B cell (primary cell): ENCODE measurements at regions not wholly inside any gene's neighbourhood (a gene's known extent, or its start where the extent isn't known, plus 50 kb on each side); places are given as distances from the start of the nearest gene placed in this dataset.
"Not testable (repeated sequence)": the region's sequence is repeated elsewhere in the genome, so short reads cannot be mapped to it uniquely, and the experiment has no call there.

Experiments used
- ATAC-seq: fragments of 200-7000 bp; cut with Tn5 transposase; one replicate; pipeline ENCODE4 v1.10.0; 2021; ENCODE audit warnings: low read depth, mild to moderate bottlenecking, moderate number of reproducible peaks, moderate library complexity
- CTCF ChIA-PET: fragments of 350-600 bp; sonication (Branson Sonifier 250); formaldehyde crosslinking; loops from one replicate; lab custom pipeline; 2021; ENCODE audit warnings: antibody characterized with exemption, inconsistent platforms; lab: Charles Lee
- POLR2A ChIA-PET: fragments of 350-600 bp; sonication (Branson Sonifier 250); formaldehyde crosslinking; loops from one replicate; lab custom pipeline; 2021; ENCODE audit warnings: antibody characterized with exemption; lab: Charles Lee
- DNase-seq: peaks from one replicate; pipeline ENCODE4 v3.0.0; 2013
- H2AFZ ChIP-seq: 2 replicates; pipeline ENCODE4 v1.6.1; 2012; ENCODE audit warnings: mild to moderate bottlenecking, low read depth, low read length; ENCODE audit not compliant: insufficient read depth, poor library complexity, severe bottlenecking
- H3K27ac ChIP-seq, 2 donors: 1 replicate in 1 of 2; 2 replicates in 1 of 2; pipeline ENCODE4 v1.5.1; 2012 to 2013; ENCODE audit warnings: low read length in 2 of 2, mild to moderate bottlenecking in 2 of 2, moderate library complexity in 1 of 2
- H3K27me3 ChIP-seq, 4 experiments: fragments of 200-600 bp in 1 of 4; sonication (generic) in 1 of 4; replicated peaks in 1 of 4; 1 replicate in 2 of 4; 2 replicates in 2 of 4; pipeline versions ENCODE4 v1.6.1 to v1.7.0; 2013 to 2016; ENCODE audit warnings: low read length in 3 of 4, mild to moderate bottlenecking in 2 of 4, mixed read lengths in 1 of 4, moderate library complexity in 1 of 4; ENCODE audit not compliant: insufficient read depth in 4 of 4, control insufficient read depth in 3 of 4; ENCODE audit errors: control extremely low read depth in 1 of 4
- H3K36me3 ChIP-seq, 2 experiments: replicated peaks in 1 of 2; 1 replicate in 1 of 2; 2 replicates in 1 of 2; pipeline versions ENCODE4 v1.6.1 to v1.7.1; 2013; ENCODE audit warnings: low read length in 1 of 2; ENCODE audit not compliant: insufficient read depth in 2 of 2, control insufficient read depth in 1 of 2; ENCODE audit errors: control extremely low read depth in 1 of 2, extremely low read depth in 1 of 2
- H3K4me1 ChIP-seq, 2 donors: fragments of 200-600 bp in 1 of 2; sonication (generic) in 1 of 2; 1 replicate in 1 of 2; 2 replicates in 1 of 2; pipeline versions ENCODE4 v1.5.1 to v1.6.1; 2013 to 2017; ENCODE audit warnings: low read length in 2 of 2; ENCODE audit not compliant: control insufficient read depth in 2 of 2, insufficient read depth in 2 of 2
- H3K4me2 ChIP-seq: replicated peaks from 2 replicates; pipeline ENCODE3; 2012; ENCODE audit warnings: mild to moderate bottlenecking, low read depth, low read length; ENCODE audit not compliant: poor library complexity, severe bottlenecking
- H3K4me3 ChIP-seq, 5 experiments: fragments of 200-600 bp in 1 of 5; sonication (generic) in 1 of 5; 1 replicate in 3 of 5; 2 replicates in 2 of 5; pipeline versions ENCODE4 v1.5.1 to v1.7.0; 2011 to 2016; ENCODE audit warnings: low read length in 4 of 5, mild to moderate bottlenecking in 4 of 5, low read depth in 2 of 5, control low read depth in 1 of 5, moderate library complexity in 1 of 5; ENCODE audit not compliant: insufficient read depth in 1 of 5; ENCODE audit errors: control extremely low read depth in 1 of 5, extremely low read depth in 1 of 5
- H3K79me2 ChIP-seq: fragments of 200-600 bp; sonication (generic); one replicate; pipeline ENCODE4 v1.6.0; 2016; ENCODE audit warnings: low read length; ENCODE audit not compliant: control insufficient read depth, insufficient read depth
- H3K9ac ChIP-seq: fragments of 200-600 bp; sonication (generic); 2 replicates; pipeline ENCODE4 v1.6.1; 2017; ENCODE audit warnings: mild to moderate bottlenecking, low read length, moderate library complexity
- H3K9me3 ChIP-seq, 3 donors: one replicate each; pipeline versions ENCODE4 v1.6.1 to v1.7.1; 2013; ENCODE audit warnings: low read length in 2 of 3; ENCODE audit not compliant: control insufficient read depth in 2 of 3, insufficient read depth in 1 of 3; ENCODE audit errors: control extremely low read depth in 1 of 3
- H4K20me1 ChIP-seq: 2 replicates; pipeline ENCODE4 v1.6.0; 2012; ENCODE audit warnings: mild to moderate bottlenecking, low read length; ENCODE audit not compliant: insufficient read depth, control insufficient read depth, poor library complexity, severe bottlenecking
- H3K27ac Mint-ChIP-seq: one replicate; pipeline ENCODE4 v1.8.0; 2021; ENCODE audit warnings: mixed read lengths
- H3K27me3 Mint-ChIP-seq: one replicate; pipeline ENCODE4 v1.8.0; 2021; ENCODE audit warnings: mixed read lengths
- H3K4me1 Mint-ChIP-seq: one replicate; pipeline ENCODE4 v1.8.0; 2021; ENCODE audit warnings: mixed read lengths
- H3K4me3 Mint-ChIP-seq: one replicate; pipeline ENCODE4 v1.8.0; 2021; ENCODE audit warnings: mixed read lengths
- H3K9me3 Mint-ChIP-seq: one replicate; pipeline ENCODE4 v1.8.0; 2022; ENCODE audit warnings: mixed read lengths; ENCODE audit not compliant: insufficient read depth
- EZH2 ChIP-seq: IDR thresholded peaks from 2 replicates; pipeline ENCODE4 v1.6.1; 2012; ENCODE audit warnings: borderline replicate concordance, low read depth, mild to moderate bottlenecking, moderate library complexity, low read length; ENCODE audit not compliant: insufficient read depth, poor library complexity, severe bottlenecking
- WGBS: methylation state at CpG from one replicate; pipeline ENCODE4 v1.1.5; 2013; ENCODE audit warnings: missing lambda C conversion rate; ENCODE audit not compliant: insufficient coverage; 5-methylcytosine and 5-hydroxymethylcytosine counted together
- intact Hi-C: fragments of 100-400 bp; cut with micrococcal nuclease; formaldehyde crosslinking; loops from one replicate; pipeline ENCODE4 v1.10.0; 2022
- TF ChIP-seq, protein P1 (sequence below): fragments of 200-600 bp; IDR thresholded peaks from one replicate; pipeline ENCODE4 v1.8.0; 2022; ENCODE audit warnings: antibody characterized with exemption, mild to moderate bottlenecking

DNA sequence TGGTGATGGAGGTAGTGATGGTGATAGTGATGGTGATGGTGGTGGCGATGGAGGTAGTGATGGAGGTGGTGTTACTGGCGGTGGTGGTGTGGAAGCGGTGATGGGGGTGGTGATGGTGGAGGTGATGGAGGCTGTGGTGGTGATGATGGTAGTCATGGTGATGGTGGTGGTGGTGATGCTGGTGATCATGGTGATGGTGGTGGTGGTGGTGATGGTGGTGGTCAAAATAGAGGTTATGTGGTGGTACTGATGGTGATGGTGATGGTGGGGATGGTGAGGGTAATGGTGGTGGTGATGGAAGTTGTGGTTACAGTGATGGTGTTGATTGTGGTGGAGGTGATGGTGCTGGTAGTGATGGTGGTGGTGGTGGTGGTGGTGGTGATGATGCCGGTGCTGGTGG, 199.2 kb downstream of the IGLL1 start:
- peaks cover 0 to 17% (median 2%) of the 10 kb centered on the region in 4 experiments for H3K27me3 ChIP-seq
- H3K4me3 Mint-ChIP-seq, result no peak overlapping the region
- DNase-seq, result no peak
- H3K79me2 ChIP-seq, result no peaks in the 10 kb centered on the region
- POLR2A ChIA-PET, result no interaction called here
- CTCF ChIA-PET, result no interaction called here
- H4K20me1 ChIP-seq, result no peaks in the 10 kb centered on the region
- H2AFZ ChIP-seq, result no peak overlapping the region
- H3K36me3 ChIP-seq, result no peaks in the 10 kb centered on the region
- H3K4me1 ChIP-seq, result peaks cover 0 to under 1% of the 10 kb centered on the region in 2 donors
- peaks cover 19% of the 10 kb centered on the region for H3K27me3 Mint-ChIP-seq
- peaks cover 0 to 9% (median 0%) of the 10 kb centered on the region in 3 donors for H3K9me3 ChIP-seq
- TF ChIP-seq, protein P1, sequence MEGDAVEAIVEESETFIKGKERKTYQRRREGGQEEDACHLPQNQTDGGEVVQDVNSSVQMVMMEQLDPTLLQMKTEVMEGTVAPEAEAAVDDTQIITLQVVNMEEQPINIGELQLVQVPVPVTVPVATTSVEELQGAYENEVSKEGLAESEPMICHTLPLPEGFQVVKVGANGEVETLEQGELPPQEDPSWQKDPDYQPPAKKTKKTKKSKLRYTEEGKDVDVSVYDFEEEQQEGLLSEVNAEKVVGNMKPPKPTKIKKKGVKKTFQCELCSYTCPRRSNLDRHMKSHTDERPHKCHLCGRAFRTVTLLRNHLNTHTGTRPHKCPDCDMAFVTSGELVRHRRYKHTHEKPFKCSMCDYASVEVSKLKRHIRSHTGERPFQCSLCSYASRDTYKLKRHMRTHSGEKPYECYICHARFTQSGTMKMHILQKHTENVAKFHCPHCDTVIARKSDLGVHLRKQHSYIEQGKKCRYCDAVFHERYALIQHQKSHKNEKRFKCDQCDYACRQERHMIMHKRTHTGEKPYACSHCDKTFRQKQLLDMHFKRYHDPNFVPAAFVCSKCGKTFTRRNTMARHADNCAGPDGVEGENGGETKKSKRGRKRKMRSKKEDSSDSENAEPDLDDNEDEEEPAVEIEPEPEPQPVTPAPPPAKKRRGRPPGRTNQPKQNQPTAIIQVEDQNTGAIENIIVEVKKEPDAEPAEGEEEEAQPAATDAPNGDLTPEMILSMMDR, result no peak
- TF ChIP-seq EZH2, result no peak
- WGBS, result 100% methylated on average over 3 of the region's 4 CpGs
- no peaks in the 10 kb centered on the region for H3K9me3 Mint-ChIP-seq
- H3K9ac ChIP-seq, result no peak overlapping the region
- H3K27ac ChIP-seq, result no peak overlapping the region
- H3K4me1 Mint-ChIP-seq, result no peaks in the 10 kb centered on the region
- ATAC-seq, result no peak
- intact Hi-C loops, result no loop called here
- H3K4me2 ChIP-seq, result no peak overlapping the region
- no peak overlapping the region for H3K4me3 ChIP-seq
- no peak overlapping the region for H3K27ac Mint-ChIP-seq

- POLR2A ChIA-PET, result no interaction called here
Observed at GRCh38 chr22:23380230-23380573, 199.9 kb downstream of the IGLL1 start.

DNA sequence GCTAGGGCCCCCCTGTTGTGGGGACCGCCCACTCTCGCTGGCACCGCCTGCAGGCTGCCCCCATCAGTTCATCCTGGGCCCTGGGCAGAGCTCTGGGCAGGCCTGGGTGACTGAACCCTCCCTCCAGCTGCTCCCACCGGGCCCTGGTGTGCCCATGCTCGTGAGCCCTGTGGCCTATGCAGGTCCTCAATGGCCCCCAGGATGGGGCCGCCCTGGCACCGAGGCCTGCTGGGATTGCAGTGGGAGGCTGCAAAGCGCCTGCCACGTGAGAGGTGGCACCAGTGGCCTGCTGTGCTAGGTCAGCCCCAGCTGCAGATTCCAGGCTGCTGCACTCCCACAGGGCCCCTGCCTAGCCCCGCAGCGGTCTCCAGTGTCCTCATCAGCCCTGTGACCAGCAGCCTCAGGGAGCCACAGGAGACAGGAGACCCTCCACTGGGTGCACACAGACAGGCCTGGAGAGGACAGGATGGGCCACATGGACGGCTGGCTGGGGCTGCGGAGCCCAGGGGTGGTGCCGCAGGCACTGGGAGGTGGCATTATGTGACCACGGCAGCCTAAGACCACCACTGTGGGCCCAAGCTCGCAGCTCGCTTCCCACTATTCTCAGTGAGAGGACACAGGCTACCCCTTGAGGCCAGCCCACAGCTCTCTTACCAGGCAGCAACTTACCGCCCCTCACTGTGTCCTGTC, 199.4 kb downstream of the BCR start:
- H3K27ac Mint-ChIP-seq, CTCF ChIA-PET, H3K79me2 ChIP-seq, H3K27me3 ChIP-seq, H3K27ac ChIP-seq, H3K4me2 ChIP-seq, H2AFZ ChIP-seq, H4K20me1 ChIP-seq, H3K4me1 ChIP-seq, H3K9me3 Mint-ChIP-seq, H3K4me1 Mint-ChIP-seq, POLR2A ChIA-PET, DNase-seq, H3K9me3 ChIP-seq, H3K9ac ChIP-seq, intact Hi-C loops, H3K4me3 ChIP-seq, H3K4me3 Mint-ChIP-seq, H3K36me3 ChIP-seq, ATAC-seq: not testable (repeated sequence)
- WGBS, result 86% methylated on average over 7 of the region's 18 CpGs
- H3K27me3 Mint-ChIP-seq, result peaks cover 16% of the 10 kb centered on the region

More at GRCh38 chr22:23380230-23380573, 199.9 kb downstream of the IGLL1 start:
- CTCF ChIA-PET, result no interaction called here
- peaks cover 0 to 4% (median 0%) of the 10 kb centered on the region in 3 donors for H3K9me3 ChIP-seq
- no peaks in the 10 kb centered on the region for H3K9me3 Mint-ChIP-seq
- no peak overlapping the region for H3K9ac ChIP-seq
- H3K4me1 Mint-ChIP-seq, result no peaks in the 10 kb centered on the region
- no peak overlapping the region for H3K27ac Mint-ChIP-seq
- no peaks in the 10 kb centered on the region for H3K4me1 ChIP-seq
- no peak overlapping the region for H3K27ac ChIP-seq
- intact Hi-C loops, result no loop called here
- H2AFZ ChIP-seq, result no peak overlapping the region
- ATAC-seq, result no peak
- no peak overlapping the region for H3K4me3 Mint-ChIP-seq
- no peak overlapping the region for H3K4me3 ChIP-seq
- DNase-seq, result no peak
- no peak overlapping the region for H3K4me2 ChIP-seq
- no peaks in the 10 kb centered on the region for H3K36me3 ChIP-seq
- no peaks in the 10 kb centered on the region for H4K20me1 ChIP-seq
- TF ChIP-seq EZH2, result no peak
- TF ChIP-seq, protein P1, result no peak
- peaks cover 16% of the 10 kb centered on the region for H3K27me3 Mint-ChIP-seq
- WGBS, result 96% methylated on average over 4 of the region's 5 CpGs
- H3K79me2 ChIP-seq, result no peaks in the 10 kb centered on the region
- peaks cover 0 to 10% (median 2%) of the 10 kb centered on the region in 4 experiments for H3K27me3 ChIP-seq
